CD14-positive monocyte (primary cell): ENCODE measurements at regions not wholly inside any gene's neighbourhood (a gene's known extent, or its start where the extent isn't known, plus 50 kb on each side); places are given as distances from the start of the nearest gene placed in this dataset.
A peak's percentile ranks its signal among the peaks of the same experiment; 100 is the strongest.

ENCODE experiments used
- DNase-seq, 3 donors: peaks; one replicate each; pipeline ENCODE4 v3.0.0-alpha.2; 2011 to 2022
- H2AFZ ChIP-seq: 2 replicates; pipeline ENCODE4 v1.6.0; 2012; ENCODE audit warnings: mild to moderate bottlenecking, low read depth, low read length, inconsistent platforms; ENCODE audit not compliant: insufficient read depth, poor library complexity, severe bottlenecking
- H3K27ac ChIP-seq, 2 donors: 1 replicate in 1 of 2; 2 replicates in 1 of 2; pipeline ENCODE4 v1.5.1; 2012 to 2013; ENCODE audit warnings: low read length in 2 of 2, control low read depth in 1 of 2, inconsistent platforms in 1 of 2, low read depth in 1 of 2, mild to moderate bottlenecking in 1 of 2
- H3K27me3 ChIP-seq, 2 donors: one replicate each; pipeline versions ENCODE4 v1.6.0 to v1.6.1; 2011 to 2013; ENCODE audit warnings: low read length in 2 of 2; ENCODE audit not compliant: control insufficient read depth in 2 of 2, insufficient read depth in 2 of 2
- H3K36me3 ChIP-seq, 2 donors: replicated peaks in 1 of 2; 1 replicate in 1 of 2; 2 replicates in 1 of 2; pipeline versions ENCODE4 v1.5.1 to v1.6.1; 2012 to 2013; ENCODE audit warnings: low read length in 2 of 2, control low read depth in 1 of 2, inconsistent platforms in 1 of 2, mild to moderate bottlenecking in 1 of 2; ENCODE audit not compliant: insufficient read depth in 2 of 2, control insufficient read depth in 1 of 2
- H3K4me1 ChIP-seq, 2 donors: 1 replicate in 1 of 2; 2 replicates in 1 of 2; pipeline versions ENCODE4 v1.5.1 to v1.6.1; 2012 to 2013; ENCODE audit warnings: low read length in 2 of 2, control low read depth in 1 of 2, inconsistent platforms in 1 of 2, mild to moderate bottlenecking in 1 of 2, moderate library complexity in 1 of 2; ENCODE audit not compliant: insufficient read depth in 2 of 2, control insufficient read depth in 1 of 2
- H3K4me2 ChIP-seq: replicated peaks from 2 replicates; pipeline ENCODE3; 2012; ENCODE audit warnings: low read length, moderate library complexity, mild to moderate bottlenecking; ENCODE audit not compliant: poor library complexity, severe bottlenecking; ENCODE audit errors: extremely low read depth
- H3K4me3 ChIP-seq, 3 experiments: fragments of 200-600 bp in 1 of 3; sonication (generic) in 1 of 3; replicated peaks in 1 of 3; 1 replicate in 2 of 3; 2 replicates in 1 of 3; pipeline ENCODE4 v1.5.1; 2011 to 2013; ENCODE audit warnings: low read length in 3 of 3, mild to moderate bottlenecking in 3 of 3, control low read depth in 2 of 3, low read depth in 2 of 3, inconsistent platforms in 1 of 3, moderate library complexity in 1 of 3
- H3K79me2 ChIP-seq: 2 replicates; pipeline ENCODE4 v1.6.0; 2012; ENCODE audit warnings: mild to moderate bottlenecking, control low read depth, inconsistent platforms, low read length, moderate library complexity; ENCODE audit not compliant: insufficient read depth
- H3K9ac ChIP-seq: 2 replicates; pipeline ENCODE4 v1.6.0; 2017; ENCODE audit warnings: low read length, mild to moderate bottlenecking; ENCODE audit not compliant: insufficient read depth, poor library complexity, severe bottlenecking
- H3K9me3 ChIP-seq, 2 donors: replicated peaks in 1 of 2; 1 replicate in 1 of 2; 2 replicates in 1 of 2; pipeline versions ENCODE4 v1.5.1 to v1.6.1; 2012 to 2013; ENCODE audit warnings: low read length in 2 of 2, control low read depth in 1 of 2; ENCODE audit not compliant: control insufficient read depth in 1 of 2, insufficient read depth in 1 of 2
- H4K20me1 ChIP-seq: 2 replicates; pipeline ENCODE4 v1.6.0; 2012; ENCODE audit warnings: mild to moderate bottlenecking, low read length, control low read depth, moderate library complexity; ENCODE audit not compliant: insufficient read depth
- H3K27ac Mint-ChIP-seq, 7 donors: one replicate each; pipeline ENCODE4 v1.8.0; 2020; ENCODE audit warnings: mild to moderate bottlenecking in 7 of 7, mixed read lengths in 7 of 7, moderate library complexity in 6 of 7, inconsistent platforms in 2 of 7
- H3K27me3 Mint-ChIP-seq, 3 donors: one replicate each; pipeline ENCODE4 v1.8.0; 2021 to 2022; ENCODE audit warnings: low read depth in 3 of 3, mild to moderate bottlenecking in 3 of 3, mixed read lengths in 3 of 3, moderate library complexity in 3 of 3, inconsistent platforms in 1 of 3
- H3K36me3 Mint-ChIP-seq, 2 donors: one replicate each; pipeline ENCODE4 v1.8.0; 2020; ENCODE audit warnings: mixed read lengths in 2 of 2, inconsistent platforms in 1 of 2, mild to moderate bottlenecking in 1 of 2
- H3K4me1 Mint-ChIP-seq: one replicate; pipeline ENCODE4 v1.8.0; 2020; ENCODE audit warnings: mild to moderate bottlenecking, mixed read lengths
- H3K4me3 Mint-ChIP-seq, 2 donors: one replicate each; pipeline ENCODE4 v1.8.0; 2020; ENCODE audit warnings: mild to moderate bottlenecking in 2 of 2, mixed read lengths in 2 of 2, moderate library complexity in 1 of 2
- H3K9me3 Mint-ChIP-seq, 7 donors: one replicate each; pipeline ENCODE4 v1.8.0; 2020 to 2022; ENCODE audit warnings: mixed read lengths in 7 of 7, mild to moderate bottlenecking in 6 of 7, moderate library complexity in 6 of 7, inconsistent platforms in 2 of 7
- WGBS: methylation state at CpG from one replicate; pipeline ENCODE4 v1.1.5; 2013; ENCODE audit warnings: missing lambda C conversion rate; ENCODE audit not compliant: insufficient coverage; 5-methylcytosine and 5-hydroxymethylcytosine counted together
- intact Hi-C, 2 donors: fragments of 100-400 bp; cut with micrococcal nuclease; formaldehyde crosslinking; loops; one replicate each; pipeline versions ENCODE4 v1.15.0 to v1.15.1; 2023
- TF ChIP-seq, protein P1 (sequence below): fragments of 200-600 bp; IDR thresholded peaks from one replicate; pipeline ENCODE4 v1.8.0; 2022; ENCODE audit warnings: antibody characterized with exemption, mild to moderate bottlenecking

DNA sequence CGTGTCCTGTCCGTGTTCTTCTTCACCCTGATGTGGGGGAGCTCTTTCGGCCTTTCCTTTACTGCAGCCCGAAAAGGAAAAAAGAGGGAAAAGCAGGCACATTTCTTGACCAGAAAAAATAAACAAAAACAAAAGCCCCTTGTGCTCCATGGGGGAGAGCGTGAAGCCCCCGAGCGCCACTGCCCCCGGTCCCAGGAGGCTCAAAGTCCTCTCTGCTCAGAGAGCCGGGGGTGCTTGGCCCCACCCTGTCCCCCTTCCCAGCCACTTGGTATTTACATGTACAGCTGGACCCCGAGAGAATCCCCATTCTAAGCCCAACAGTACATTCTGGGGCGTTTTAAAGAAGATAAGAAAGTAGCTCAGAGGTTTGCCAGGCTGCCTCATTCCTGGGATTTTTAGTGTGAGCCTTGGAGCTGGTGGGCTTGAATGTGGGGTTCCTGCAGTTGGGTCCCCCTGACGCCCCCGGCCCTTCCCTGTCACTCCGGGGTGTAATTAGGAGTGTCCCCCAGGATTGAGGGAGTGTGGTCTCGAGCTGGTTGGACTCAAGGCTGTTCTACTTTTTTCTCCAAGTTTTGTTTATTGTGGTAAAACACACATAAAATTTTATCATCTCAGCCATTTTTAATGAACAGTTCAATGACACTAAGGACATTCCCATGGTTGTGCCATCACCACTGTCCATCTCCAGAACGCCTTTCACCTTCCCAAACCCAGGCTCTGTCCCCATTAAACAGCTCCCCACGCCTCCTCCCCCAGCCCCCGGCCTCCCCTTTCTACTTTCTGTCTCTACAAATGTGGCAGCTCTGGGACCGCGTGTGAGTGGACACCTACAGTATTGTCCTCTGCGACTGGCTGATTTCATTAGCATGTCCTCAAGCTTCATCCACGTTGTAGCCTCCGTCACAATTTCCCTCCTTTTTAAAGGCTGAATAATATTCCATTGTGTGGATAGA, 55.7 kb upstream of the BHLHE23 start:
- no peaks in the 10 kb centered on the region for H3K27me3 ChIP-seq
- Mint-ChIP-seq H3K4me1 (no peaks in the 10 kb centered on the region), H3K9me3 (peaks cover 0 to 10% (median 5%) of the 10 kb centered on the region in 7 donors), H3K36me3 (no peaks in the 10 kb centered on the region), H3K27ac (peak overlapping the region in 2 of 7 donors; percentile 1 to 8), H3K4me3 (no peak overlapping the region), H3K27me3 (peaks cover 4 to 6% (median 6%) of the 10 kb centered on the region in 3 donors)
- no peak overlapping the region for H3K27ac ChIP-seq
- H3K4me1 ChIP-seq: no peaks in the 10 kb centered on the region
- H3K9me3 ChIP-seq: peaks cover 8 to 10% of the 10 kb centered on the region in 2 donors
- 86% methylated on average over 11 of the region's 23 CpGs for WGBS
- no peak for DNase-seq
- H3K36me3 ChIP-seq: no peaks in the 10 kb centered on the region
- no peak overlapping the region for H3K9ac ChIP-seq
- no peaks in the 10 kb centered on the region for H3K79me2 ChIP-seq
- TF ChIP-seq, protein P1, sequence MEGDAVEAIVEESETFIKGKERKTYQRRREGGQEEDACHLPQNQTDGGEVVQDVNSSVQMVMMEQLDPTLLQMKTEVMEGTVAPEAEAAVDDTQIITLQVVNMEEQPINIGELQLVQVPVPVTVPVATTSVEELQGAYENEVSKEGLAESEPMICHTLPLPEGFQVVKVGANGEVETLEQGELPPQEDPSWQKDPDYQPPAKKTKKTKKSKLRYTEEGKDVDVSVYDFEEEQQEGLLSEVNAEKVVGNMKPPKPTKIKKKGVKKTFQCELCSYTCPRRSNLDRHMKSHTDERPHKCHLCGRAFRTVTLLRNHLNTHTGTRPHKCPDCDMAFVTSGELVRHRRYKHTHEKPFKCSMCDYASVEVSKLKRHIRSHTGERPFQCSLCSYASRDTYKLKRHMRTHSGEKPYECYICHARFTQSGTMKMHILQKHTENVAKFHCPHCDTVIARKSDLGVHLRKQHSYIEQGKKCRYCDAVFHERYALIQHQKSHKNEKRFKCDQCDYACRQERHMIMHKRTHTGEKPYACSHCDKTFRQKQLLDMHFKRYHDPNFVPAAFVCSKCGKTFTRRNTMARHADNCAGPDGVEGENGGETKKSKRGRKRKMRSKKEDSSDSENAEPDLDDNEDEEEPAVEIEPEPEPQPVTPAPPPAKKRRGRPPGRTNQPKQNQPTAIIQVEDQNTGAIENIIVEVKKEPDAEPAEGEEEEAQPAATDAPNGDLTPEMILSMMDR: no peak
- intact Hi-C loops: no loop called here
- H3K4me3 ChIP-seq: no peak overlapping the region
- H2AFZ ChIP-seq: no peak overlapping the region
- no peak overlapping the region for H3K4me2 ChIP-seq
- no peaks in the 10 kb centered on the region for H4K20me1 ChIP-seq

DNA sequence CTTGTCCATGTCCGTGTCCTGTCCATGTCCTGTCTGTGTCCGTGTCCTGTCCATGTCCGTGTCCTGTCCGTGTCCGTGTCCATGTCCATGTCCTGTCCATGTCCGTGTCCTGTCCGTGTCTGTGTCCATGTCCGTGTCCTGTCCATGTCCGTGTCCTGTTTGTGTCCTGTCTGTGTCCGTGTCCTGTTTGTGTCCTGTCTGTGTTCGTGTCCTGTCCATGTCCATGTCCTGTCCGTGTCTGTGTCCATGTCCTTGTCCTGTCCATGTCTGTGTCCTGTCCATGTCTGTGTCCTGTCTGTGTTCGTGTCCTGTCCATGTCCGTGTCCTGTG, 55.0 kb upstream of the BHLHE23 start:
- H3K27me3 ChIP-seq: no peaks in the 10 kb centered on the region
- no peak overlapping the region for H2AFZ ChIP-seq
- no peaks in the 10 kb centered on the region for H3K36me3 Mint-ChIP-seq
- peaks cover 4 to 6% (median 6%) of the 10 kb centered on the region in 3 donors for H3K27me3 Mint-ChIP-seq
- H3K36me3 ChIP-seq: no peaks in the 10 kb centered on the region
- H3K4me3 ChIP-seq: no peak overlapping the region
- H3K27ac Mint-ChIP-seq: peak overlapping the region in 2 of 7 donors; percentile 1 to 18
- no peaks in the 10 kb centered on the region for H3K4me1 Mint-ChIP-seq
- no peaks in the 10 kb centered on the region for H4K20me1 ChIP-seq
- TF ChIP-seq, protein P1: no peak
- no peaks in the 10 kb centered on the region for H3K4me1 ChIP-seq
- no peak for DNase-seq
- H3K9me3 Mint-ChIP-seq: peaks cover 0 to 10% (median 5%) of the 10 kb centered on the region in 7 donors
- intact Hi-C loops: no loop called here
- whole genome bisulfite sequencing: 97% methylated on average over 14 of the region's 14 CpGs
- no peaks in the 10 kb centered on the region for H3K79me2 ChIP-seq
- no peak overlapping the region for H3K4me2 ChIP-seq
- H3K4me3 Mint-ChIP-seq: no peak overlapping the region
- no peak overlapping the region for H3K9ac ChIP-seq
- H3K27ac ChIP-seq: no peak overlapping the region
- H3K9me3 ChIP-seq: peaks cover 8 to 16% of the 10 kb centered on the region in 2 donors
